ENCODE measurements at regions not wholly inside any gene's neighbourhood (a gene's known extent, or its start where the extent isn't known, plus 50 kb on each side); places are given as distances from the start of the nearest gene placed in this dataset.

GRCh38 chr1:231104917-231105316 is 56.9 kb upstream of the TRIM67 start:
- DNase-seq, result no peak
- no TSS peak for BruUV-seq (replicated peaks)
- intact Hi-C loops (cut with micrococcal nuclease; ENCODE audit: unreplicated experiment), result no loop called here
- no peaks in the 10 kb centered on the region for H3K4me1 Mint-ChIP-seq (ENCODE audit: low read depth, unreplicated experiment)
- no peak overlapping the region for H3K4me3 Mint-ChIP-seq (ENCODE audit: low read depth, unreplicated experiment)
- no peaks in the 10 kb centered on the region for H3K36me3 Mint-ChIP-seq (ENCODE audit: insufficient read depth, unreplicated experiment)
- peaks cover 31% of the 10 kb centered on the region for H3K27me3 Mint-ChIP-seq (ENCODE audit: unreplicated experiment)
- CTCF ChIA-PET, result interaction anchor here (0.6 to 0.7 kb wide), 3 partner anchors 16 to 490 kb away, joined by 3 read pairs; no protein-coding TSS in a partner anchor
- H3K9me3 Mint-ChIP-seq (ENCODE audit: low read depth, unreplicated experiment), result no peaks in the 10 kb centered on the region
- no peak overlapping the region for H3K27ac Mint-ChIP-seq (ENCODE audit: unreplicated experiment)
- no peak for TF ChIP-seq CTCF (IDR thresholded peaks at IDR 0.05; ENCODE audit: unreplicated experiment)

GRCh38 chr1:231103961-231104360 is 57.9 kb upstream of the TRIM67 start:
- Mint-ChIP-seq H3K9me3 (ENCODE audit: low read depth, unreplicated experiment) (no peaks in the 10 kb centered on the region), H3K4me1 (ENCODE audit: low read depth, unreplicated experiment) (no peaks in the 10 kb centered on the region), H3K27me3 (ENCODE audit: unreplicated experiment) (peaks cover 31% of the 10 kb centered on the region), H3K36me3 (ENCODE audit: insufficient read depth, unreplicated experiment) (no peaks in the 10 kb centered on the region), H3K4me3 (ENCODE audit: low read depth, unreplicated experiment) (no peak overlapping the region), H3K27ac (ENCODE audit: unreplicated experiment) (no peak overlapping the region)
- CTCF ChIA-PET, result no interaction called here
- no peak for TF ChIP-seq CTCF (IDR thresholded peaks at IDR 0.05; ENCODE audit: unreplicated experiment)
- intact Hi-C loops (cut with micrococcal nuclease; ENCODE audit: unreplicated experiment), result no loop called here
- BruUV-seq (replicated peaks), result no TSS peak
- no peak for DNase-seq

GRCh38 chr1:231099996-231100767 is 60.1 kb upstream of the FAM89A start:
- Mint-ChIP-seq H3K27me3 (ENCODE audit: unreplicated experiment) (peaks cover 27% of the 10 kb centered on the region), H3K4me1 (ENCODE audit: low read depth, unreplicated experiment) (no peaks in the 10 kb centered on the region), H3K4me3 (ENCODE audit: low read depth, unreplicated experiment) (no peak overlapping the region), H3K9me3 (ENCODE audit: low read depth, unreplicated experiment) (no peaks in the 10 kb centered on the region), H3K27ac (ENCODE audit: unreplicated experiment) (no peak overlapping the region), H3K36me3 (ENCODE audit: insufficient read depth, unreplicated experiment) (no peaks in the 10 kb centered on the region)
- no TSS peak for BruUV-seq (replicated peaks)
- no peak for DNase-seq
- intact Hi-C loops (cut with micrococcal nuclease; ENCODE audit: unreplicated experiment), result no loop called here
- CTCF ChIA-PET, result no interaction called here
- no peak for TF ChIP-seq CTCF (IDR thresholded peaks at IDR 0.05; ENCODE audit: unreplicated experiment)

- Mint-ChIP-seq H3K36me3 (ENCODE audit: insufficient read depth, unreplicated experiment) (no peaks in the 10 kb centered on the region), H3K27ac (ENCODE audit: unreplicated experiment) (no peak overlapping the region), H3K9me3 (ENCODE audit: low read depth, unreplicated experiment) (no peaks in the 10 kb centered on the region), H3K27me3 (ENCODE audit: unreplicated experiment) (peaks cover 28% of the 10 kb centered on the region), H3K4me3 (ENCODE audit: low read depth, unreplicated experiment) (no peak overlapping the region), H3K4me1 (ENCODE audit: low read depth, unreplicated experiment) (no peaks in the 10 kb centered on the region)
- CTCF ChIA-PET, result no interaction called here
- intact Hi-C loops (cut with micrococcal nuclease; ENCODE audit: unreplicated experiment), result no loop called here
- BruUV-seq (replicated peaks), result no TSS peak
- no peak for TF ChIP-seq CTCF (IDR thresholded peaks at IDR 0.05; ENCODE audit: unreplicated experiment)
- DNase-seq, result no peak
These were observed 59.3 kb upstream of the FAM89A start for GRCh38 chr1:231099311-231099710.

Data from Calu3 (cell line).